OCI-LY7 (cell line): ENCODE measurements at regions not wholly inside any gene's neighbourhood (a gene's known extent, or its start where the extent isn't known, plus 50 kb on each side); places are given as distances from the start of the nearest gene placed in this dataset.

Experiments used
- CTCF ChIP-seq: fragments of 200-600 bp; sonication (generic); conservative IDR thresholded peaks from 2 replicates; pipeline ENCODE4 v1.5.1; 2014; ENCODE audit warnings: mild to moderate bottlenecking, antibody characterized with exemption, low read length, moderate library complexity, mixed read lengths
- EZH2phosphoT487 ChIP-seq: fragments of 200-600 bp; sonication (generic); IDR thresholded peaks from 2 replicates; pipeline ENCODE4 v1.6.1; 2018; ENCODE audit warnings: low read depth, borderline replicate concordance, mild to moderate bottlenecking, mixed run types, antibody characterized with exemption, low read length, moderate library complexity, mixed read lengths

- TF ChIP-seq CTCF (no peak), EZH2phosphoT487 (no peak)
Observed at GRCh38 chr3:22980346-22980745, 222.8 kb upstream of the UBE2E2 start.
